CD4-positive, CD25-positive, alpha-beta regulatory T cell (primary cell): ENCODE measurements at regions not wholly inside any gene's neighbourhood (a gene's known extent, or its start where the extent isn't known, plus 50 kb on each side); places are given as distances from the start of the nearest gene placed in this dataset.

Experiments
- ATAC-seq, 2 donors: fragments of 150-1000 bp; cut with Tn5 transposase; one replicate each; pipeline ENCODE4 v1.10.0; 2021; ENCODE audit warnings: low read depth in 2 of 2, moderate number of reproducible peaks in 2 of 2, moderate library complexity in 1 of 2
- DNase-seq, 3 donors: peaks; one replicate each; pipeline versions ENCODE4 v3.0.0 to v3.0.0-alpha.2; 2012 to 2022; ENCODE audit warnings: mixed read lengths in 1 of 3
- H3K27ac ChIP-seq: one replicate; pipeline ENCODE4 v1.7.0; 2013; ENCODE audit warnings: mild to moderate bottlenecking, low read length; ENCODE audit not compliant: insufficient read depth, poor library complexity, severe bottlenecking
- H3K27me3 ChIP-seq: one replicate; pipeline ENCODE4 v1.7.0; 2013; ENCODE audit warnings: low read length; ENCODE audit not compliant: control insufficient read depth, insufficient read depth
- H3K36me3 ChIP-seq: one replicate; pipeline ENCODE4 v1.7.0; 2013; ENCODE audit warnings: mild to moderate bottlenecking, low read length, moderate library complexity; ENCODE audit not compliant: control insufficient read depth, insufficient read depth
- H3K4me1 ChIP-seq: 2 replicates; pipeline ENCODE4 v1.7.0; 2013; ENCODE audit warnings: mild to moderate bottlenecking, low read length; ENCODE audit not compliant: insufficient read depth, control insufficient read depth, poor library complexity, severe bottlenecking
- H3K4me3 ChIP-seq: one replicate; pipeline ENCODE4 v1.7.0; 2013; ENCODE audit warnings: low read depth, mild to moderate bottlenecking, low read length, moderate library complexity
- H3K9me3 ChIP-seq, 2 experiments: 1 replicate in 1 of 2; 2 replicates in 1 of 2; pipeline ENCODE4 v1.7.0; 2013; ENCODE audit warnings: low read length in 2 of 2, mild to moderate bottlenecking in 1 of 2, moderate library complexity in 1 of 2; ENCODE audit not compliant: control insufficient read depth in 2 of 2
- H3K27ac Mint-ChIP-seq, 3 donors: one replicate each; pipeline ENCODE4 v1.8.0; 2020 to 2022; ENCODE audit warnings: mild to moderate bottlenecking in 3 of 3, mixed read lengths in 3 of 3, moderate library complexity in 2 of 3
- H3K27me3 Mint-ChIP-seq: one replicate; pipeline ENCODE4 v1.8.0; 2022; ENCODE audit warnings: mild to moderate bottlenecking, mixed read lengths
- H3K36me3 Mint-ChIP-seq: one replicate; pipeline ENCODE4 v1.8.0; 2020; ENCODE audit warnings: mixed read lengths
- H3K4me1 Mint-ChIP-seq, 4 donors: one replicate each; pipeline ENCODE4 v1.8.0; 2020 to 2022; ENCODE audit warnings: mixed read lengths in 4 of 4, mild to moderate bottlenecking in 1 of 4
- H3K4me3 Mint-ChIP-seq, 4 donors: one replicate each; pipeline ENCODE4 v1.8.0; 2020 to 2022; ENCODE audit warnings: mild to moderate bottlenecking in 4 of 4, mixed read lengths in 4 of 4, moderate library complexity in 3 of 4
- H3K9me3 Mint-ChIP-seq, 7 donors: one replicate each; pipeline ENCODE4 v1.8.0; 2020 to 2022; ENCODE audit warnings: mixed read lengths in 7 of 7, mild to moderate bottlenecking in 3 of 7, moderate library complexity in 2 of 7

- H3K27ac Mint-ChIP-seq, result no peak overlapping the region
- H3K9me3 Mint-ChIP-seq, result peaks cover 0 to 27% (median 6%) of the 10 kb centered on the region in 7 donors
- no peak for DNase-seq
- Histone ChIP-seq H3K4me1 (no peaks in the 10 kb centered on the region), H3K4me3 (no peak overlapping the region), H3K27me3 (no peaks in the 10 kb centered on the region), H3K9me3 (peaks cover 2 to 4% of the 10 kb centered on the region in 2 experiments), H3K36me3 (no peaks in the 10 kb centered on the region), H3K27ac (no peak overlapping the region)
- no peaks in the 10 kb centered on the region for H3K27me3 Mint-ChIP-seq
- no peak overlapping the region for H3K4me3 Mint-ChIP-seq
- no peaks in the 10 kb centered on the region for H3K4me1 Mint-ChIP-seq
- H3K36me3 Mint-ChIP-seq, result no peaks in the 10 kb centered on the region
- ATAC-seq, result no peak
These were observed 523.2 kb upstream of the TENM4 start for GRCh38 chr11:79963856-79964645.

- no peak overlapping the region for H3K27ac Mint-ChIP-seq
- Histone ChIP-seq H3K27ac (no peak overlapping the region), H3K4me1 (no peaks in the 10 kb centered on the region), H3K4me3 (no peak overlapping the region), H3K36me3 (no peaks in the 10 kb centered on the region), H3K9me3 (peaks cover 4% of the 10 kb centered on the region in 2 experiments), H3K27me3 (no peaks in the 10 kb centered on the region)
- no peak for DNase-seq
- no peaks in the 10 kb centered on the region for H3K36me3 Mint-ChIP-seq
- no peaks in the 10 kb centered on the region for H3K27me3 Mint-ChIP-seq
- H3K9me3 Mint-ChIP-seq, result peaks cover 1 to 35% (median 14%) of the 10 kb centered on the region in 7 donors
- no peak overlapping the region for H3K4me3 Mint-ChIP-seq
- ATAC-seq, result no peak
- no peaks in the 10 kb centered on the region for H3K4me1 Mint-ChIP-seq
These were observed 519.6 kb upstream of the TENM4 start for GRCh38 chr11:79960461-79960860.

GRCh38 chr11:79959318-79959717, 518.5 kb upstream of the TENM4 start:
- Histone ChIP-seq H3K36me3 (no peaks in the 10 kb centered on the region), H3K27ac (no peak overlapping the region), H3K4me1 (no peaks in the 10 kb centered on the region), H3K9me3 (peaks cover 4% of the 10 kb centered on the region in 2 experiments), H3K4me3 (no peak overlapping the region), H3K27me3 (no peaks in the 10 kb centered on the region)
- peaks cover 1 to 36% (median 14%) of the 10 kb centered on the region in 7 donors for H3K9me3 Mint-ChIP-seq
- ATAC-seq, result no peak
- H3K27me3 Mint-ChIP-seq, result no peaks in the 10 kb centered on the region
- H3K4me1 Mint-ChIP-seq, result no peaks in the 10 kb centered on the region
- no peak overlapping the region for H3K4me3 Mint-ChIP-seq
- H3K36me3 Mint-ChIP-seq, result no peaks in the 10 kb centered on the region
- DNase-seq, result no peak
- no peak overlapping the region for H3K27ac Mint-ChIP-seq

DNA sequence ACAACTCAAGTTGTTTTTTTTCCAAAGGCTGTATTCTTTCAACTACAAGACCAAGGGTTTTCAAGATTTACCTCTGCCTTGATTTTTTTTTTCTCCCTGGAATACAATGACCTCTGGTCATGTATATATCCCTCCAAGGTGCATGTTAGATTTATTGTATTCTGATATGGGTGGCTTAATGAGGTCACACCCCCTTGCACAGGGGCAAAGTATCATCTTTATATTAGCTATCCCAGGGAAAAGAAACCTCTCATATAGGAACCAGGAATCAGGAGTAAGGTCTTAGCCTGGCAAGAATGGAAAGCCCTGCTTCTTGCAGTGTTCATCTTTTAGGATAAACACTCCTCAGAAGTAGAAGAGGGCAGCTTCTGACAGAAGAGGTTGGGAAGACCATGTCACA, 516.9 kb upstream of the TENM4 start:
- H3K4me1 Mint-ChIP-seq, result no peaks in the 10 kb centered on the region
- H3K27me3 Mint-ChIP-seq, result no peaks in the 10 kb centered on the region
- no peaks in the 10 kb centered on the region for H3K4me1 ChIP-seq
- H3K27me3 ChIP-seq, result no peaks in the 10 kb centered on the region
- no peak for ATAC-seq
- no peaks in the 10 kb centered on the region for H3K36me3 ChIP-seq
- H3K27ac ChIP-seq, result no peak overlapping the region
- no peak overlapping the region for H3K4me3 ChIP-seq
- H3K4me3 Mint-ChIP-seq, result no peak overlapping the region
- DNase-seq, result no peak
- H3K9me3 Mint-ChIP-seq, result peaks cover 1 to 43% (median 15%) of the 10 kb centered on the region in 7 donors
- H3K9me3 ChIP-seq, result peaks cover 4% of the 10 kb centered on the region in 2 experiments
- H3K36me3 Mint-ChIP-seq, result no peaks in the 10 kb centered on the region
- H3K27ac Mint-ChIP-seq, result no peak overlapping the region

- H3K4me1 Mint-ChIP-seq, result no peaks in the 10 kb centered on the region
- no peak overlapping the region for H3K27ac ChIP-seq
- no peaks in the 10 kb centered on the region for H3K36me3 Mint-ChIP-seq
- no peak overlapping the region for H3K4me3 ChIP-seq
- H3K4me3 Mint-ChIP-seq, result no peak overlapping the region
- H3K27me3 Mint-ChIP-seq, result no peaks in the 10 kb centered on the region
- H3K27me3 ChIP-seq, result no peaks in the 10 kb centered on the region
- H3K27ac Mint-ChIP-seq, result no peak overlapping the region
- H3K36me3 ChIP-seq, result no peaks in the 10 kb centered on the region
- H3K9me3 Mint-ChIP-seq, result peaks cover 1 to 43% (median 15%) of the 10 kb centered on the region in 7 donors
- no peak for DNase-seq
- ATAC-seq, result no peak
- H3K4me1 ChIP-seq, result no peaks in the 10 kb centered on the region
- peaks cover 4% of the 10 kb centered on the region in 2 experiments for H3K9me3 ChIP-seq
These were observed 515.2 kb upstream of the TENM4 start for GRCh38 chr11:79956061-79956460.

GRCh38 chr11:79953629-79954028, 512.8 kb upstream of the TENM4 start:
- H3K27ac Mint-ChIP-seq, result no peak overlapping the region
- H3K36me3 Mint-ChIP-seq, result no peaks in the 10 kb centered on the region
- ATAC-seq, result no peak
- DNase-seq, result no peak
- Histone ChIP-seq H3K36me3 (no peaks in the 10 kb centered on the region), H3K4me1 (no peaks in the 10 kb centered on the region), H3K4me3 (no peak overlapping the region), H3K27me3 (no peaks in the 10 kb centered on the region), H3K9me3 (no peaks in the 10 kb centered on the region), H3K27ac (no peak overlapping the region)
- no peaks in the 10 kb centered on the region for H3K27me3 Mint-ChIP-seq
- peaks cover under 1 to 32% (median 8%) of the 10 kb centered on the region in 7 donors for H3K9me3 Mint-ChIP-seq
- no peak overlapping the region for H3K4me3 Mint-ChIP-seq
- no peaks in the 10 kb centered on the region for H3K4me1 Mint-ChIP-seq

DNA sequence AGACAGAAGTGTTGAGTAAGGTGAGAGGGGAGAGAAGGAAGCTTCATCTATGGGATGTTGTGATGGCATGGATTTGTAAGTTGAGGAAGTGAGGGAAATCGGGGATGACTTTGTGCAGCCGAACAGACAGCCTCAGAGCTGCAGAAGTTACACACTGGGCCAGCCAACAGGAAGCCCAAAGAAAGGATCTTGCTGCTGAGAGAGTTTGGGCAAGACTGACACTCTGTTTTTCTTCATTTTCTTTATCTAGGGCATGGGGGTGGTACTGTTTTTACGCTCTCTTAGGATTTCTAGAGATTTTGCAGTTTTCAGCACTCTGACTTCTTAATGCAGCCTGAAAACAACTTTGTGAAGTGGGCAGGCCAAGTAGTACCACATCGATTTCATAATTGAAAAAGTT, 509.9 kb upstream of the TENM4 start:
- Histone ChIP-seq H3K36me3 (no peaks in the 10 kb centered on the region), H3K27me3 (no peaks in the 10 kb centered on the region), H3K4me3 (no peak overlapping the region), H3K27ac (no peak overlapping the region), H3K4me1 (no peaks in the 10 kb centered on the region), H3K9me3 (no peaks in the 10 kb centered on the region)
- H3K27me3 Mint-ChIP-seq, result no peaks in the 10 kb centered on the region
- H3K4me3 Mint-ChIP-seq, result no peak overlapping the region
- no peak for DNase-seq
- no peaks in the 10 kb centered on the region for H3K36me3 Mint-ChIP-seq
- H3K4me1 Mint-ChIP-seq, result no peaks in the 10 kb centered on the region
- no peak for ATAC-seq
- peaks cover 0 to 11% (median 3%) of the 10 kb centered on the region in 7 donors for H3K9me3 Mint-ChIP-seq
- H3K27ac Mint-ChIP-seq, result no peak overlapping the region

- H3K4me1 Mint-ChIP-seq, result no peaks in the 10 kb centered on the region
- Histone ChIP-seq H3K27ac (no peak overlapping the region), H3K27me3 (no peaks in the 10 kb centered on the region), H3K4me1 (no peaks in the 10 kb centered on the region), H3K9me3 (no peaks in the 10 kb centered on the region), H3K4me3 (no peak overlapping the region), H3K36me3 (no peaks in the 10 kb centered on the region)
- H3K27me3 Mint-ChIP-seq, result no peaks in the 10 kb centered on the region
- DNase-seq (no peak), ATAC-seq (no peak)
- H3K9me3 Mint-ChIP-seq, result peaks cover 0 to 11% (median 3%) of the 10 kb centered on the region in 7 donors
- H3K4me3 Mint-ChIP-seq, result no peak overlapping the region
- H3K27ac Mint-ChIP-seq, result no peak overlapping the region
- no peaks in the 10 kb centered on the region for H3K36me3 Mint-ChIP-seq
These were observed 509.3 kb upstream of the TENM4 start for GRCh38 chr11:79950172-79950571.
